ENCODE measurements at regions not wholly inside any gene's neighbourhood (a gene's known extent, or its start where the extent isn't known, plus 50 kb on each side); places are given as distances from the start of the nearest gene placed in this dataset.

- Mint-ChIP-seq H3K27me3 (no peaks in the 10 kb centered on the region), H3K27ac (no peak overlapping the region), H3K4me1 (no peaks in the 10 kb centered on the region), H3K9me3 (ENCODE audit: insufficient read depth) (peaks cover 2% of the 10 kb centered on the region), H3K4me3 (no peak overlapping the region)
- no peaks in the 10 kb centered on the region for H3K27me3 ChIP-seq (replicated peaks in 1 of 4; ENCODE audit: control extremely low read depth in 1 of 4, control insufficient read depth in 3 of 4, insufficient read depth in 4 of 4, low read length in 3 of 4)
- H4K20me1 ChIP-seq (ENCODE audit: control insufficient read depth, insufficient read depth, low read length, poor library complexity, severe bottlenecking): no peaks in the 10 kb centered on the region
- H3K9ac ChIP-seq (ENCODE audit: low read length): no peak overlapping the region
- ATAC-seq (ENCODE audit: low read depth): no peak
- no peak overlapping the region for H3K27ac ChIP-seq (ENCODE audit: low read length in 2 of 2)
- ChIA-PET CTCF (no interaction called here), POLR2A (no interaction called here)
- intact Hi-C loops (cut with micrococcal nuclease): no loop called here
- H3K4me1 ChIP-seq (ENCODE audit: control insufficient read depth in 2 of 2, insufficient read depth in 2 of 2, low read length in 2 of 2): no peaks in the 10 kb centered on the region
- H3K4me2 ChIP-seq (replicated peaks; ENCODE audit: low read depth, low read length, poor library complexity, severe bottlenecking): no peak overlapping the region
- no peaks in the 10 kb centered on the region for H3K79me2 ChIP-seq (ENCODE audit: control insufficient read depth, insufficient read depth, low read length)
- no peak overlapping the region for H3K4me3 ChIP-seq (ENCODE audit: control extremely low read depth in 1 of 5, extremely low read depth in 1 of 5, insufficient read depth in 1 of 5, low read depth in 2 of 5, low read length in 4 of 5)
- peaks cover 0 to 4% (median 0%) of the 10 kb centered on the region in 3 donors for H3K9me3 ChIP-seq (ENCODE audit: control extremely low read depth in 1 of 3, control insufficient read depth in 2 of 3, insufficient read depth in 1 of 3, low read length in 2 of 3)
- no peaks in the 10 kb centered on the region for H3K36me3 ChIP-seq (replicated peaks in 1 of 2; ENCODE audit: control extremely low read depth in 1 of 2, control insufficient read depth in 1 of 2, extremely low read depth in 1 of 2, insufficient read depth in 2 of 2, low read length in 1 of 2)
- no peak for DNase-seq
- no peak overlapping the region for H2AFZ ChIP-seq (ENCODE audit: insufficient read depth, low read depth, low read length, poor library complexity, severe bottlenecking)
- TF ChIP-seq CTCF (IDR thresholded peaks at IDR 0.05) (no peak), EZH2 (IDR thresholded peaks at IDR 0.05; ENCODE audit: borderline replicate concordance, insufficient read depth, low read depth, low read length, poor library complexity, severe bottlenecking) (no peak)
- 98% methylated on average over 4 of the region's 4 CpGs for WGBS (ENCODE audit: insufficient coverage)
These were observed 975.1 kb upstream of the GYPC start for GRCh38 chr2:125680809-125681208.

GRCh38 chr2:125681576-125681975, 974.4 kb upstream of the GYPC start:
- Mint-ChIP-seq H3K4me3 (no peak overlapping the region), H3K9me3 (ENCODE audit: insufficient read depth) (peaks cover 2% of the 10 kb centered on the region), H3K27ac (no peak overlapping the region), H3K4me1 (no peaks in the 10 kb centered on the region), H3K27me3 (no peaks in the 10 kb centered on the region)
- H3K27me3 ChIP-seq (replicated peaks in 1 of 4; ENCODE audit: control extremely low read depth in 1 of 4, control insufficient read depth in 3 of 4, insufficient read depth in 4 of 4, low read length in 3 of 4): no peaks in the 10 kb centered on the region
- no peaks in the 10 kb centered on the region for H3K36me3 ChIP-seq (replicated peaks in 1 of 2; ENCODE audit: control extremely low read depth in 1 of 2, control insufficient read depth in 1 of 2, extremely low read depth in 1 of 2, insufficient read depth in 2 of 2, low read length in 1 of 2)
- ChIA-PET POLR2A (no interaction called here), CTCF (no interaction called here)
- H3K79me2 ChIP-seq (ENCODE audit: control insufficient read depth, insufficient read depth, low read length): no peaks in the 10 kb centered on the region
- H2AFZ ChIP-seq (ENCODE audit: insufficient read depth, low read depth, low read length, poor library complexity, severe bottlenecking): no peak overlapping the region
- DNase-seq (no peak), ATAC-seq (ENCODE audit: low read depth) (no peak)
- intact Hi-C loops (cut with micrococcal nuclease): no loop called here
- no peaks in the 10 kb centered on the region for H3K4me1 ChIP-seq (ENCODE audit: control insufficient read depth in 2 of 2, insufficient read depth in 2 of 2, low read length in 2 of 2)
- WGBS (ENCODE audit: insufficient coverage): no CpG with 5 or more reads among the region's 1 CpG
- H3K4me3 ChIP-seq (ENCODE audit: control extremely low read depth in 1 of 5, extremely low read depth in 1 of 5, insufficient read depth in 1 of 5, low read depth in 2 of 5, low read length in 4 of 5): no peak overlapping the region
- H3K9ac ChIP-seq (ENCODE audit: low read length): no peak overlapping the region
- no peak overlapping the region for H3K27ac ChIP-seq (ENCODE audit: low read length in 2 of 2)
- H4K20me1 ChIP-seq (ENCODE audit: control insufficient read depth, insufficient read depth, low read length, poor library complexity, severe bottlenecking): no peaks in the 10 kb centered on the region
- no peak overlapping the region for H3K4me2 ChIP-seq (replicated peaks; ENCODE audit: low read depth, low read length, poor library complexity, severe bottlenecking)
- TF ChIP-seq EZH2 (IDR thresholded peaks at IDR 0.05; ENCODE audit: borderline replicate concordance, insufficient read depth, low read depth, low read length, poor library complexity, severe bottlenecking): no peak
- TF ChIP-seq CTCF (IDR thresholded peaks at IDR 0.05): no peak
- H3K9me3 ChIP-seq (ENCODE audit: control extremely low read depth in 1 of 3, control insufficient read depth in 2 of 3, insufficient read depth in 1 of 3, low read length in 2 of 3): peaks cover 0 to 4% (median 0%) of the 10 kb centered on the region in 3 donors
